Adrenal gland (tissue), 9 donors: ENCODE measurements at regions not wholly inside any gene's neighbourhood (a gene's known extent, or its start where the extent isn't known, plus 50 kb on each side); places are given as distances from the start of the nearest gene placed in this dataset.

ENCODE experiments used
- DNase-seq, 7 donors: peaks; one replicate each; pipeline ENCODE4 v3.0.0-alpha.2; 2019 to 2020
- H3K27ac ChIP-seq, 5 donors: fragments of 200-600 bp; sonication (generic) in 4 of 5; 1 replicate in 3 of 5; 2 replicates in 2 of 5; pipeline versions ENCODE4 v1.5.1 to v1.8.0; 2016 to 2020; ENCODE audit warnings: mild to moderate bottlenecking in 1 of 5
- H3K27me3 ChIP-seq: fragments of 200-600 bp; 2 replicates; pipeline ENCODE4 v1.8.0; 2021
- H3K36me3 ChIP-seq, 2 donors: fragments of 200-600 bp; replicated peaks in 1 of 2; 1 replicate in 1 of 2; 2 replicates in 1 of 2; pipeline versions ENCODE4 v1.5.1 to v1.8.0; 2018 to 2022
- H3K4me1 ChIP-seq, 2 donors: fragments of 200-600 bp; replicated peaks in 1 of 2; 1 replicate in 1 of 2; 2 replicates in 1 of 2; pipeline versions ENCODE4 v1.5.1 to v1.8.0; 2018 to 2021
- H3K4me3 ChIP-seq, 4 donors: fragments of 200-600 bp; sonication (generic) in 3 of 4; one replicate each; pipeline ENCODE4 v1.5.1; 2016 to 2018
- H3K9me3 ChIP-seq, 3 donors: fragments of 200-600 bp; sonication (generic) in 1 of 3; replicated peaks in 1 of 3; 1 replicate in 2 of 3; 2 replicates in 1 of 3; pipeline versions ENCODE4 v1.5.1 to v1.8.0; 2016 to 2021
- CTCF ChIP-seq, 6 experiments: fragments of 450-650 bp in 4 of 6; fragments of 200-600 bp in 2 of 6; sonication (generic) in 1 of 6; IDR thresholded peaks; 1 replicate in 5 of 6; 2 replicates in 1 of 6; pipeline versions ENCODE4 v1.5.1 to v1.8.0; 2016 to 2021; ENCODE audit warnings: antibody characterized with exemption in 6 of 6, mild to moderate bottlenecking in 2 of 6, moderate library complexity in 1 of 6
- POLR2A ChIP-seq, 2 donors: fragments of 450-650 bp; IDR thresholded peaks; one replicate each; pipeline ENCODE4 v1.6.1; 2017; ENCODE audit warnings: antibody characterized with exemption in 2 of 2, mild to moderate bottlenecking in 2 of 2, moderate library complexity in 1 of 2
- WGBS, 4 donors: extraction: QIAGEN DNeasy Blood & Tissue Kit in 2 of 4; methylation state at CpG; one replicate each; pipeline versions ENCODE4 v1.1.5 to v1.1.7; 2013 to 2017; 5-methylcytosine and 5-hydroxymethylcytosine counted together
- intact Hi-C, 2 donors: fragments of 100-400 bp; cut with DNase I; formaldehyde crosslinking; loops; one replicate each; pipeline versions ENCODE4 v1.14.1 to v1.15.0; 2022 to 2023
- donor health status: healthy with polysubstance abuse.
- donor health status: Bipolar disorder and iron deficiency.
- donor health status: DM: yes; HTN: yes; CAD: no.
- donor health status: DM: no; HTN: no; CAD: no.
- donor health status: DM: no; HTN: no; CAD: no.

DNA sequence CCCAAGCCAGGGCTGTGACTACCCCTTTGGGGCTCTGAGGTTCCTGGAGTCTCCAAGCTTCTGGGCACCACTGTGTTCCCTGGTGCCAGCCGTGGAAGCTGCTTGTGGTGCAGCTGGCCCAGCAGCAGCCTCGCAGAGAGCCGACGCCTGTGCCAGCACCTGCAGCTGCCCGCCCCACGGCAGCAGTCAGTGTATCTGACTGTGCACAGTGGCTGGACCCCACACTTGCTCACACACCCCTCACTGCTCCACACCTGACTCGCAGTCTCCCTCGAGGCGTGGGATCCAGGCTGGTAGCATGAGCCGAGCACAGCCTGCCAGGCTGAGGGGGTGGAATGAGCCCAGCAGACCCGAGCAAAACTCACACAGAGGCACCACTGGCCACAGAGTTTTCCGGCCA, 325.2 kb downstream of the PCNX1 start:
- H3K36me3 ChIP-seq, result no peaks in the 10 kb centered on the region
- H3K4me1 ChIP-seq, result no peaks in the 10 kb centered on the region
- intact Hi-C loops, result no loop called here
- peak in 1 of 7 donors; percentile 21 for DNase-seq
- no peaks in the 10 kb centered on the region for H3K27me3 ChIP-seq
- H3K9me3 ChIP-seq, result no peaks in the 10 kb centered on the region
- no peak overlapping the region for H3K4me3 ChIP-seq
- 96 to 97% (median 96%) methylated on average over 4 to 12 of the region's 12 CpGs for WGBS, 4 donors
- H3K27ac ChIP-seq, result no peak overlapping the region
- TF ChIP-seq POLR2A (IDR thresholded peaks at IDR 0.05) (no peak), CTCF (IDR thresholded peaks at IDR 0.05) (no peak)

- no peak overlapping the region for H3K4me3 ChIP-seq
- DNase-seq, result peak; percentile 37 to 80 (median 62)
- H3K27ac ChIP-seq, result peak overlapping the region in 1 of 5 donors; percentile 29
- H3K9me3 ChIP-seq, result no peaks in the 10 kb centered on the region
- TF ChIP-seq POLR2A (IDR thresholded peaks at IDR 0.05) (no peak), CTCF (IDR thresholded peaks at IDR 0.05) (no peak)
- H3K27me3 ChIP-seq, result no peaks in the 10 kb centered on the region
- H3K36me3 ChIP-seq, result no peaks in the 10 kb centered on the region
- no peaks in the 10 kb centered on the region for H3K4me1 ChIP-seq
- intact Hi-C loops, result no loop called here
- WGBS, 4 donors, result 64 to 85% (median 67%) methylated on average over 7 of the region's 7 CpGs
These were observed 328.6 kb downstream of the PCNX1 start for GRCh38 chr14:71235875-71236274.

DNA sequence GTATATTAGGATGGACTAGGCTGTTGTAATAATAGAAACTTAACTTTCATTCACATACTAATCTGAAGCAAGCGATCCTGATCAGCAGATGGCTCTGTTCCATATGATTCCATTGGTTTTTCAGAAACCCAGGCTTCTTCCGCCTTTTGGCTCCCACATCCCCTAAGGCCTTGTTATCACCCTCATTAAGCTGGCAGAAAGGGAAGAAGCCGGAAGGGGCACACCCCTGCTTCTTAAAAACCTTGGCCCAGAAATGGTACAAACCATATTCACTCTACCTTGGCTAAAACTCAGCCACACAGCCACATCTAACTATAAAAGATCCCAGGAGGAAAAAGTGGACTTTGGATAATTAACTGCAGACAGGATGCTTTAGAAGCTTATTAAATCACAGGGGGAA, 329.2 kb downstream of the PCNX1 start:
- WGBS, 4 donors, result 67 to 81% (median 75%) methylated on average over 3 of the region's 3 CpGs
- TF ChIP-seq POLR2A (IDR thresholded peaks at IDR 0.05) (no peak), CTCF (IDR thresholded peaks at IDR 0.05) (no peak)
- H3K27me3 ChIP-seq, result no peaks in the 10 kb centered on the region
- H3K4me1 ChIP-seq, result no peaks in the 10 kb centered on the region
- H3K9me3 ChIP-seq, result no peaks in the 10 kb centered on the region
- H3K36me3 ChIP-seq, result no peaks in the 10 kb centered on the region
- peak overlapping the region in 1 of 5 donors; percentile 29 for H3K27ac ChIP-seq
- DNase-seq, result no peak
- intact Hi-C loops, result no loop called here
- H3K4me3 ChIP-seq, result no peak overlapping the region

GRCh38 chr14:71237556-71237955, 330.3 kb downstream of the PCNX1 start:
- H3K4me3 ChIP-seq, result no peak overlapping the region
- H3K9me3 ChIP-seq, result no peaks in the 10 kb centered on the region
- peaks cover 4 to 9% of the 10 kb centered on the region in 2 donors for H3K4me1 ChIP-seq
- WGBS, 4 donors, result 86 to 93% (median 88%) methylated on average over 4 of the region's 4 CpGs
- no peak overlapping the region for H3K27ac ChIP-seq
- no peaks in the 10 kb centered on the region for H3K36me3 ChIP-seq
- TF ChIP-seq POLR2A (IDR thresholded peaks at IDR 0.05), result no peak
- no peak for TF ChIP-seq CTCF (IDR thresholded peaks at IDR 0.05)
- intact Hi-C loops, result no loop called here
- no peaks in the 10 kb centered on the region for H3K27me3 ChIP-seq
- DNase-seq, result no peak
